Ishikawa (cell line): ENCODE measurements at regions not wholly inside any gene's neighbourhood (a gene's known extent, or its start where the extent isn't known, plus 50 kb on each side); places are given as distances from the start of the nearest gene placed in this dataset.

Experiments used
- CEBPB ChIP-seq: IDR thresholded peaks from 2 replicates; pipeline ENCODE4 v1.6.1; 2012
- CREB1 ChIP-seq: IDR thresholded peaks from 2 replicates; pipeline ENCODE4 v1.6.1; 2012; ENCODE audit warnings: low read depth
- EGR1 ChIP-seq: IDR thresholded peaks from 2 replicates; pipeline ENCODE4 v1.6.1; 2012
- EP300 ChIP-seq: IDR thresholded peaks from 2 replicates; pipeline ENCODE4 v1.6.1; 2012; ENCODE audit warnings: borderline replicate concordance
- FOXM1 ChIP-seq: IDR thresholded peaks from 2 replicates; pipeline ENCODE4 v1.6.1; 2012; ENCODE audit warnings: low read depth, borderline replicate concordance
- MAX ChIP-seq: IDR thresholded peaks from 2 replicates; pipeline ENCODE4 v1.6.1; 2012
- NFIC ChIP-seq: IDR thresholded peaks from 2 replicates; pipeline ENCODE4 v1.6.1; 2012
- RAD21 ChIP-seq: IDR thresholded peaks from 2 replicates; pipeline ENCODE4 v1.6.1; 2012; ENCODE audit warnings: low read depth
- REST ChIP-seq: IDR thresholded peaks from 2 replicates; pipeline ENCODE4 v1.6.1; 2012; ENCODE audit warnings: low read depth, mild to moderate bottlenecking
- TAF1 ChIP-seq: IDR thresholded peaks from 2 replicates; pipeline ENCODE4 v1.6.1; 2012; ENCODE audit warnings: low read depth, mild to moderate bottlenecking
- TCF12 ChIP-seq: IDR thresholded peaks from 2 replicates; pipeline ENCODE4 v1.6.1; 2012; ENCODE audit warnings: low read depth
- TEAD4 ChIP-seq: IDR thresholded peaks from 2 replicates; pipeline ENCODE4 v1.6.1; 2012
- USF1 ChIP-seq: IDR thresholded peaks from 2 replicates; pipeline ENCODE4 v1.6.1; 2012
- YY1 ChIP-seq: IDR thresholded peaks from 2 replicates; pipeline ENCODE4 v1.6.1; 2012; ENCODE audit warnings: low read depth
- ZBTB7A ChIP-seq: IDR thresholded peaks from 2 replicates; pipeline ENCODE4 v1.6.1; 2012; ENCODE audit warnings: low read depth

GRCh38 chr9:86452201-86452828 is 98.1 kb upstream of the TUT7 start:
- no peak for TF ChIP-seq FOXM1

GRCh38 chr9:86449246-86449645 is 95.0 kb upstream of the TUT7 start:
- TF ChIP-seq ZBTB7A (no peak), TCF12 (no peak), USF1 (no peak), MAX (no peak), FOXM1 (no peak), NFIC (no peak), YY1 (no peak), TAF1 (no peak), TEAD4 (no peak), EP300 (no peak), REST (no peak), EGR1 (no peak), RAD21 (no peak), CREB1 (no peak)

GRCh38 chr9:86445671-86446070 is 91.5 kb upstream of the TUT7 start:
- TF ChIP-seq RAD21 (no peak), TAF1 (no peak)

GRCh38 chr9:86443992-86444391 is 89.8 kb upstream of the TUT7 start:
- no peak for TF ChIP-seq EGR1
- no peak for TF ChIP-seq MAX
- no peak for TF ChIP-seq RAD21
- TF ChIP-seq USF1 = no peak
- no peak for TF ChIP-seq EP300
- TF ChIP-seq YY1 = no peak
- no peak for TF ChIP-seq REST
- TF ChIP-seq TCF12 = no peak
- no peak for TF ChIP-seq FOXM1
- TF ChIP-seq TEAD4 = no peak
- no peak for TF ChIP-seq CEBPB
- no peak for TF ChIP-seq CREB1
- TF ChIP-seq NFIC = no peak
- no peak for TF ChIP-seq TAF1
- no peak for TF ChIP-seq ZBTB7A

GRCh38 chr9:86434039-86434726 is 80.0 kb upstream of the TUT7 start:
- TF ChIP-seq CREB1 = no peak
- peak; percentile 72 for TF ChIP-seq RAD21
- no peak for TF ChIP-seq TEAD4
- no peak for TF ChIP-seq TCF12

GRCh38 chr9:86424251-86424891 is 70.2 kb upstream of the TUT7 start:
- no peak for TF ChIP-seq TAF1
- TF ChIP-seq YY1 = no peak
- TF ChIP-seq RAD21 = no peak
- TF ChIP-seq EP300 = no peak
- no peak for TF ChIP-seq EGR1
